Karpas-422 (cell line): ENCODE measurements at regions not wholly inside any gene's neighbourhood (a gene's known extent, or its start where the extent isn't known, plus 50 kb on each side); places are given as distances from the start of the nearest gene placed in this dataset.

Experiments used
- DNase-seq: peaks from one replicate; pipeline ENCODE4 v3.0.0-alpha.2; 2015
- H2AFZ ChIP-seq: fragments of 200-600 bp; sonication (generic); 2 replicates; pipeline ENCODE4 v1.6.1; 2014; ENCODE audit warnings: antibody characterized with exemption, low read length, mixed read lengths
- H3K27ac ChIP-seq: fragments of 200-600 bp; sonication (generic); 2 replicates; pipeline ENCODE4 v1.5.1; 2014; ENCODE audit warnings: mild to moderate bottlenecking, low read length, moderate library complexity
- H3K27me3 ChIP-seq: fragments of 200-600 bp; sonication (generic); 2 replicates; pipeline ENCODE4 v1.6.1; 2014; ENCODE audit warnings: low read length, mixed read lengths
- H3K36me3 ChIP-seq: fragments of 200-600 bp; sonication (generic); 2 replicates; pipeline ENCODE4 v1.6.1; 2014; ENCODE audit warnings: low read length, mixed read lengths; ENCODE audit not compliant: insufficient read depth
- H3K4me1 ChIP-seq: fragments of 200-600 bp; sonication (generic); 2 replicates; pipeline ENCODE4 v1.6.1; 2014; ENCODE audit warnings: mild to moderate bottlenecking, low read length, mixed read lengths
- H3K4me2 ChIP-seq: fragments of 200-600 bp; sonication (generic); 2 replicates; pipeline ENCODE4 v1.6.1; 2014; ENCODE audit warnings: low read length, low read depth, mild to moderate bottlenecking; ENCODE audit not compliant: poor library complexity, severe bottlenecking
- H3K4me3 ChIP-seq: fragments of 200-600 bp; sonication (generic); 2 replicates; pipeline ENCODE4 v1.5.1; 2014; ENCODE audit warnings: mild to moderate bottlenecking, antibody characterized with exemption, low read length, mixed read lengths
- H3K79me2 ChIP-seq: fragments of 200-600 bp; sonication (generic); 2 replicates; pipeline ENCODE4 v1.6.1; 2014; ENCODE audit warnings: mild to moderate bottlenecking, low read length, mixed read lengths
- H3K9ac ChIP-seq: fragments of 200-600 bp; sonication (generic); 2 replicates; pipeline ENCODE4 v1.6.0; 2014; ENCODE audit warnings: low read length
- H3K9me2 ChIP-seq: fragments of 200-600 bp; sonication (generic), shearing (Covaris generic); replicated peaks from 2 replicates; pipeline ENCODE4 v1.6.0; 2014; ENCODE audit warnings: mild to moderate bottlenecking, low read length, moderate library complexity; ENCODE audit not compliant: insufficient read depth
- H3K9me3 ChIP-seq: fragments of 300-700, 200-600 bp; sonication (generic); 2 replicates; pipeline ENCODE4 v1.6.1; 2014; ENCODE audit warnings: low read length, mixed read lengths
- H4K20me1 ChIP-seq: fragments of 200-600 bp; sonication (generic); 2 replicates; pipeline ENCODE4 v1.6.1; 2014; ENCODE audit warnings: mild to moderate bottlenecking, antibody characterized with exemption, low read length, low read depth; ENCODE audit not compliant: insufficient read depth

DNA sequence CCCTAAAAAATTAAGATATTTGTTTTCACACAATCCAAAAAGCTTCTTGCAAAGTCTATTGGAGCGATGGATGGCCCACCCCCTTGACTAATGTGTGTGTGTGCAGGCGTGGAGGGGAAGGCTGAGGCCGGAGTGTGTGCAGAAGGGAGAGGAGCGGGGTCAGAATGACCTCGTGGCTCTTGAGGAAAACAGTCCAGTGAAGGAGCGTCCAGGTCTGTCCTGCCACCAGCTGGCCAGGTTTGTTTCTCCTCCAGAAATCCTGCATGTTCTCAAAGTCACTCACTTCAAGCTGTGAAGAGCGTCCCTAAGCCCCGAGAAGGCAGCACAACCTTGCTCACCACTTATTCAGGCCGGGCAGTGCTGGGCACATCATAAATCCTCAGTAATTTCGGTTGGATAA, 69.5 kb upstream of the SSX2IP start:
- Histone ChIP-seq H3K4me3 (no peak overlapping the region), H4K20me1 (no peaks in the 10 kb centered on the region), H3K9ac (no peak overlapping the region), H3K36me3 (no peaks in the 10 kb centered on the region), H3K79me2 (no peaks in the 10 kb centered on the region), H3K9me2 (no peaks in the 10 kb centered on the region), H3K4me1 (peaks cover 12% of the 10 kb centered on the region), H3K9me3 (no peaks in the 10 kb centered on the region), H3K27me3 (no peaks in the 10 kb centered on the region), H3K4me2 (no peak overlapping the region), H3K27ac (no peak overlapping the region), H2AFZ (no peak overlapping the region)
- DNase-seq: no peak

DNA sequence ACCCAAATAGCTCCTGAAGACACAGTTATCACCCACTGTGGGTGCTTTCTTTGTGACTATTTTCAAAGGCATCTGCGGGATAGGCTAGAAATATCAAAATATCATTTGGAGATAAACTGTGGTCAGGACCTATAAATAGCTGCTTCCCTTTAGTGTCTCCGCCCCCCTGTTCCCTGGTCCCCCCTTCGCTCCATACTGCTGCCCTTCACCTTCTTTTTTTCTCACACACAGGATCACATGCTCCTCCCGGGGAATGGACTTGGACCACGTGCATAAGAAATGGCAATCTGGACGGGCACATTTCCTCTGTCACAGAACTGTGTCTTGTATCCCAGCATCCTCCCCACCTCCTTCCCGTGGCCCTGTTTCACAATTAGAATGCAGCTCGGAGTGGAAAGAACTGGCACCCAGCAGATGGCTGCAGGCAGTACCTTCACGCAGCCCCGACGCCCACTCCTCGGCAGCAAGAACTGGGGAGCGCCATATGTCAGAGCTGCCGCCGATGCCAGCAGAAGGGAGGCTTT, 68.8 kb upstream of the SSX2IP start:
- Histone ChIP-seq H3K9me2 (no peaks in the 10 kb centered on the region), H3K36me3 (no peaks in the 10 kb centered on the region), H2AFZ (no peak overlapping the region), H3K27me3 (no peaks in the 10 kb centered on the region), H3K9ac (no peak overlapping the region), H3K27ac (no peak overlapping the region), H3K9me3 (no peaks in the 10 kb centered on the region), H3K4me1 (peaks cover 12% of the 10 kb centered on the region), H3K4me2 (peak overlapping the region; percentile 44), H3K4me3 (peak overlapping the region; percentile 15; the same call in 1 of the 2 replicates), H4K20me1 (no peaks in the 10 kb centered on the region), H3K79me2 (no peaks in the 10 kb centered on the region)
- DNase-seq: no peak

DNA sequence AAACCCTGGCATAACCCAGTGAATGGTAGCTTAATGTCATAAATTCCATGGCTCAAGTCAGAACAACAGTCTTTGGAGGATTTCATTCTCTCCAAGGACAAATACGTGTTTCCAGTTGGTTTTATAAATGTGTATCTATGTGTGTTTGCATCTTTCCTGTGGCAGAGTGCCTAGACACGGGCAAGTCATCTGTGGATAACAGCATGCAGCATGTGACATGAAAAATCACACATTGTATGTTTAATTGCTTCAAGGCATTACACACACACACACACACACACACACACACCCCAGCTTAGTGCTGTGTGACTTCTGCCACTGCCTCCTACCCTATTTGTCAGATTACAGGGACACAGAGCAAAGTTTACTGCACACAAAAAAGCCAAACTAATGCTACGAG, 68.2 kb upstream of the SSX2IP start:
- no peaks in the 10 kb centered on the region for H3K36me3 ChIP-seq
- no peaks in the 10 kb centered on the region for H3K79me2 ChIP-seq
- H3K27ac ChIP-seq: no peak overlapping the region
- H3K9ac ChIP-seq: no peak overlapping the region
- H3K4me1 ChIP-seq: peaks cover 12% of the 10 kb centered on the region
- no peak for DNase-seq
- H3K9me3 ChIP-seq: no peaks in the 10 kb centered on the region
- H3K4me2 ChIP-seq: peak overlapping the region; percentile 44
- no peak overlapping the region for H3K4me3 ChIP-seq
- H3K9me2 ChIP-seq: no peaks in the 10 kb centered on the region
- H3K27me3 ChIP-seq: no peaks in the 10 kb centered on the region
- H4K20me1 ChIP-seq: no peaks in the 10 kb centered on the region
- no peak overlapping the region for H2AFZ ChIP-seq

DNA sequence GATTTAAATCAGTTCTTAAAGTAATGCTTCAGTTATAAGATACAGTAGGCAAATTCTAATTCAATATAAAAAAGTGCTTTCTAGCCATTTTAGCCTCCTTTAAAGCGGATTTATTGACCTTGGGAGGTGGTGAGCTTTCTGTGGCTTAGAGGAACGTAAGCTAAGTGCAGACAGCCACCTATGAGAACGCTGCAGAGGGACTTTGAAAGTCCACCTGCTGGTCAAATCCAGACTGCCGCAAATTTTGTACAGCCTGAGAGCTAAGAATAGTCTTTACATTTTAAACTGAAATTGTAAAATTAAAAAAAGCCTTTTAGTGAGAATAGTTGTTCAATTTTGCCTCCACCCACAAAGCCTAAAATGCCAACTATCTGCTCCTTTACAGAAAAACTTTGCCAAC, 67.0 kb upstream of the SSX2IP start:
- H3K9me3 ChIP-seq: no peaks in the 10 kb centered on the region
- H3K27me3 ChIP-seq: no peaks in the 10 kb centered on the region
- no peak overlapping the region for H3K27ac ChIP-seq
- H3K9me2 ChIP-seq: no peaks in the 10 kb centered on the region
- no peak overlapping the region for H2AFZ ChIP-seq
- no peak overlapping the region for H3K9ac ChIP-seq
- H3K4me3 ChIP-seq: no peak overlapping the region
- H3K4me1 ChIP-seq: peaks cover 12% of the 10 kb centered on the region
- no peak overlapping the region for H3K4me2 ChIP-seq
- no peaks in the 10 kb centered on the region for H4K20me1 ChIP-seq
- H3K36me3 ChIP-seq: no peaks in the 10 kb centered on the region
- no peak for DNase-seq
- H3K79me2 ChIP-seq: no peaks in the 10 kb centered on the region

DNA sequence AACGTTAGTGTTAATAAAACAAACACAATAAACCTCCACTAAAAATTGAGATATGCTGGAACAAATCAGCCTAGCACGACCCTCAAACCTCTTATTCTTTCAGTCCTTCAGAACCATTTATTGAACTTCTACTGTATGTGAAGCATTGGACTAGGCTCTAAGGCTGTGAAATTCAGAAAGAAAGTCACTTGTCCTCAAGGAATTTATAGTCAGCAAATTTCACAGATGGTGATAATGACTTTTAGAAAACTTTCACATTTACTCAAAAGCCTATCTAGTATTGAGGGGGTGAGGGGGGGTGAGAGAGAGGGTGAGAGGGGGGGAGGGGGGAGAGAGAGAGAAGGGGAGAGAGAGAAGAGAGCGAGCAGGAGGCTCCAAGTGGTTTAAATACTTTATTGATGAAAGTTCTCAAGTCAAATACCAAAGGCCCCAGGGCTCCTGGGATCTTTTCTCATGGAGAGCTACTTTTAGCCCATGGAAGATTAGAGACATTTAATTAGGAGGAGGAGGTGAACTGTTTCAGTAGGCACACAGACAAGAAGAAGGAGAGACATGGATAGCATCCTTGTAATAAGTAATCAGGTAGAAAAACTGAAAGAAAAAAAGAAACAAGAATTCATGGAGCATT, 66.3 kb upstream of the SSX2IP start:
- Histone ChIP-seq H3K4me2 (no peak overlapping the region), H3K9me3 (no peaks in the 10 kb centered on the region), H2AFZ (no peak overlapping the region), H3K79me2 (no peaks in the 10 kb centered on the region), H3K9ac (no peak overlapping the region), H3K27ac (no peak overlapping the region), H3K27me3 (no peaks in the 10 kb centered on the region), H3K4me1 (peaks cover 12% of the 10 kb centered on the region), H4K20me1 (no peaks in the 10 kb centered on the region), H3K36me3 (no peaks in the 10 kb centered on the region), H3K9me2 (no peaks in the 10 kb centered on the region), H3K4me3 (no peak overlapping the region)
- no peak for DNase-seq

DNA sequence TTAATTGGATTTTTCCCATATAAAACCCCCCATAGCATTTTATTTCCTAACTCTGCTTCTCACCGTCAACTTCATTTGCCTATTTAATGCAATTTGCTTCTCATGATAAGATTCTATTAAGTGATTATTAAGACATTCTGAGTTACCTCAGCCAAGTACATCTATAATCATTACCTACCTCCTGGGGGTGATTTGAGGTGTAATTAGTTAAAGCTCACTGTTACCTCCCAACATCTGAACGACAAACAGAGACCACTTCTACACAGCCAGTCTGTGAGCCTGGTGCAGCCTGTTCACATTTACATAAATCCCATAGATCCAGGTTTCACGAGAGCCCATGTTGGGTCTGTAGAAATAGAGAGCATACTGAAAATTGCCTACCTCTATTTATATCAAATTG, 65.7 kb upstream of the SSX2IP start:
- H3K4me1 ChIP-seq: peaks cover 12% of the 10 kb centered on the region

DNA sequence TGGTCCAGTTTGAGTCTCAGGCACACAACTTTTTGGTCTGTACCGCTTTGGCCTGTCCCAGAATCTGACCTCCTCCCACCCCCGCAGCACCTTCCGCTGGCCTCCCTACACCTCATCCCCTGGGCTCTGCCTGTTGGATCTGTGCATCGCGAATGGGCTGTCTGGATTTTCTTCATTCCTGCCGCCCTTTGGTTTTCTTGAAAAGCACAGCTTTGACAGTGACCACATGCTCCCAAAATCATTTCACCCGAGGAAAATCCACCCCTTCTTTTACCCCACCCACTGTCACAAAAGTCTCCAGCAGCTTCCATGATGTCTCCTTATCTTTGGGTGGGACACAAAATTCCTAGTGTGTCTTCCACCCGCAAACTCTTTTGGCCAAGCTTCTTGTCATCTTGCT, 65.0 kb upstream of the SSX2IP start:
- no peak for DNase-seq
- no peaks in the 10 kb centered on the region for H3K9me3 ChIP-seq
- no peaks in the 10 kb centered on the region for H3K36me3 ChIP-seq
- no peak overlapping the region for H3K9ac ChIP-seq
- H3K4me1 ChIP-seq: peaks cover 12% of the 10 kb centered on the region
- no peaks in the 10 kb centered on the region for H3K9me2 ChIP-seq
- H2AFZ ChIP-seq: no peak overlapping the region
- no peak overlapping the region for H3K27ac ChIP-seq
- no peak overlapping the region for H3K4me2 ChIP-seq
- H4K20me1 ChIP-seq: no peaks in the 10 kb centered on the region
- no peak overlapping the region for H3K4me3 ChIP-seq
- no peaks in the 10 kb centered on the region for H3K79me2 ChIP-seq
- H3K27me3 ChIP-seq: no peaks in the 10 kb centered on the region

More for the DNA sequence above, 65.7 kb upstream of the SSX2IP start:
- no peak overlapping the region for H3K4me3 ChIP-seq
- H3K9me2 ChIP-seq: no peaks in the 10 kb centered on the region
- no peak overlapping the region for H3K9ac ChIP-seq
- no peaks in the 10 kb centered on the region for H3K9me3 ChIP-seq
- H3K27ac ChIP-seq: no peak overlapping the region
- no peaks in the 10 kb centered on the region for H3K27me3 ChIP-seq
- H2AFZ ChIP-seq: no peak overlapping the region
- no peak for DNase-seq
- no peaks in the 10 kb centered on the region for H3K79me2 ChIP-seq
- H3K4me2 ChIP-seq: no peak overlapping the region
- H3K36me3 ChIP-seq: no peaks in the 10 kb centered on the region
- no peaks in the 10 kb centered on the region for H4K20me1 ChIP-seq

DNA sequence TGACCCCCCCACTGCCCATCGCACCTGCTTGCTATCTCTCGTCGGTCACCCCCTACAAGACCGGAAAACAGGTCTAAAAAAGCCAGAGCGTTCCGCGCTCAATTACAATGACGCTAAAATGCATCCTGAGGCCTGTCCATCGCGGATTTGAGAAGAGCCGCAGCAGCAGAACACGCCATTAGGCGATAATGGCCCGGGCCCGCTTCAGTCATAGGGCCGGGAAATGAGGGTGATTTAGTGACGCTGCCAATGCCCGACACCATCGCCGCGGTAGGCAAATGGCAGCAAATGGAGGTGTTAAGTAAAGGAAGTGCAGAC, 64.1 kb upstream of the SSX2IP start:
- no peaks in the 10 kb centered on the region for H3K9me3 ChIP-seq
- H3K36me3 ChIP-seq: no peaks in the 10 kb centered on the region
- peaks cover 12% of the 10 kb centered on the region for H3K4me1 ChIP-seq
- H3K9ac ChIP-seq: no peak overlapping the region
- no peak overlapping the region for H3K4me2 ChIP-seq
- H3K27ac ChIP-seq: no peak overlapping the region
- no peak overlapping the region for H2AFZ ChIP-seq
- no peaks in the 10 kb centered on the region for H3K27me3 ChIP-seq
- no peaks in the 10 kb centered on the region for H4K20me1 ChIP-seq
- H3K9me2 ChIP-seq: no peaks in the 10 kb centered on the region
- H3K4me3 ChIP-seq: no peak overlapping the region
- H3K79me2 ChIP-seq: no peaks in the 10 kb centered on the region
- DNase-seq: no peak
